Mesenchymal stem cell (in vitro differentiated cells and primary cell): ENCODE measurements at regions not wholly inside any gene's neighbourhood (a gene's known extent, or its start where the extent isn't known, plus 50 kb on each side); places are given as distances from the start of the nearest gene placed in this dataset.

Source experiments
- DNase-seq: peaks from one replicate; pipeline ENCODE4 v3.0.0-alpha.2; 2013
- H2AFZ ChIP-seq: one replicate; pipeline ENCODE4 v1.6.1; 2013; ENCODE audit warnings: low read depth, mild to moderate bottlenecking, control low read depth, inconsistent platforms, low read length, moderate library complexity
- H2AK5ac ChIP-seq: 2 replicates; pipeline ENCODE4 v1.6.1; 2013; ENCODE audit warnings: low read length, moderate library complexity, mild to moderate bottlenecking, inconsistent platforms; ENCODE audit not compliant: severe bottlenecking
- H2BK120ac ChIP-seq: one replicate; pipeline ENCODE4 v1.6.1; 2013; ENCODE audit warnings: low read depth, mild to moderate bottlenecking, inconsistent platforms, low read length, moderate library complexity
- H2BK12ac ChIP-seq, 2 experiments: one replicate each; pipeline ENCODE4 v1.6.1; 2013; ENCODE audit warnings: inconsistent platforms in 2 of 2, low read length in 2 of 2, mild to moderate bottlenecking in 2 of 2, moderate library complexity in 2 of 2, control low read depth in 1 of 2
- H2BK15ac ChIP-seq: one replicate; pipeline ENCODE4 v1.6.1; 2013; ENCODE audit warnings: mild to moderate bottlenecking, low read depth, inconsistent platforms; ENCODE audit not compliant: poor library complexity, severe bottlenecking
- H2BK5ac ChIP-seq: 2 replicates; pipeline ENCODE4 v1.6.1; 2013; ENCODE audit warnings: low read depth, mild to moderate bottlenecking, low read length, control low read depth, inconsistent platforms; ENCODE audit not compliant: poor library complexity, severe bottlenecking
- H3K14ac ChIP-seq, 2 experiments: one replicate each; pipeline ENCODE4 v1.6.1; 2013; ENCODE audit warnings: inconsistent platforms in 2 of 2, low read length in 2 of 2, control low read depth in 1 of 2, mild to moderate bottlenecking in 1 of 2, moderate library complexity in 1 of 2
- H3K18ac ChIP-seq, 2 experiments: one replicate each; pipeline ENCODE4 v1.6.1; 2013; ENCODE audit warnings: inconsistent platforms in 2 of 2, low read length in 2 of 2, control low read depth in 1 of 2, low read depth in 1 of 2, mild to moderate bottlenecking in 1 of 2
- H3K23ac ChIP-seq, 2 experiments: one replicate each; pipeline ENCODE4 v1.6.1; 2013; ENCODE audit warnings: inconsistent platforms in 2 of 2, low read length in 2 of 2, mild to moderate bottlenecking in 2 of 2, moderate library complexity in 2 of 2, control low read depth in 1 of 2
- H3K27ac ChIP-seq: 2 replicates; pipeline ENCODE4 v1.5.1; 2013; ENCODE audit warnings: mild to moderate bottlenecking, moderate library complexity, low read length, control low read depth, inconsistent platforms; ENCODE audit not compliant: poor library complexity, severe bottlenecking
- H3K27me3 ChIP-seq, 2 experiments: 2 replicates each; pipeline versions ENCODE4 v1.6.1 to v1.7.0; 2013; ENCODE audit warnings: low read length in 2 of 2, mild to moderate bottlenecking in 2 of 2, moderate library complexity in 2 of 2, control low read depth in 1 of 2, inconsistent platforms in 1 of 2; ENCODE audit not compliant: control insufficient read depth in 1 of 2, insufficient read depth in 1 of 2
- H3K36me3 ChIP-seq, 2 experiments: 2 replicates each; pipeline versions ENCODE4 v1.6.1 to v1.7.0; 2013; ENCODE audit warnings: low read length in 2 of 2, control low read depth in 1 of 2, inconsistent platforms in 1 of 2, low read depth in 1 of 2, mild to moderate bottlenecking in 1 of 2; ENCODE audit not compliant: insufficient read depth in 2 of 2, control insufficient read depth in 1 of 2
- H3K4ac ChIP-seq, 2 experiments: one replicate each; pipeline ENCODE4 v1.6.1; 2013; ENCODE audit warnings: inconsistent platforms in 2 of 2, low read length in 2 of 2, mild to moderate bottlenecking in 2 of 2, moderate library complexity in 2 of 2, control low read depth in 1 of 2, low read depth in 1 of 2
- H3K4me1 ChIP-seq: 2 replicates; pipeline ENCODE4 v1.6.1; 2013; ENCODE audit warnings: low read depth, low read length, control low read depth; ENCODE audit not compliant: control insufficient read depth, insufficient read depth
- H3K4me2 ChIP-seq: 2 replicates; pipeline ENCODE4 v1.6.1; 2013; ENCODE audit warnings: low read length, mild to moderate bottlenecking, inconsistent platforms; ENCODE audit not compliant: poor library complexity, severe bottlenecking
- H3K4me3 ChIP-seq, 2 experiments: 2 replicates each; pipeline versions ENCODE4 v1.5.1 to v1.7.0; 2013; ENCODE audit warnings: low read length in 2 of 2, mild to moderate bottlenecking in 2 of 2, control low read depth in 1 of 2, low read depth in 1 of 2; ENCODE audit not compliant: insufficient read depth in 1 of 2
- H3K79me1 ChIP-seq: replicated peaks from 2 replicates; pipeline ENCODE4 v1.6.1; 2013; ENCODE audit warnings: mild to moderate bottlenecking, control low read depth, low read length, inconsistent platforms; ENCODE audit not compliant: poor library complexity, severe bottlenecking
- H3K9ac ChIP-seq: 2 replicates; pipeline ENCODE4 v1.7.0; 2013; ENCODE audit warnings: mild to moderate bottlenecking, low read length, moderate library complexity
- H3K9me3 ChIP-seq: 2 replicates; pipeline ENCODE4 v1.7.0; 2013; ENCODE audit warnings: mild to moderate bottlenecking, low read length; ENCODE audit not compliant: control insufficient read depth
- H4K8ac ChIP-seq: one replicate; pipeline ENCODE4 v1.6.1; 2013; ENCODE audit warnings: inconsistent platforms, mild to moderate bottlenecking, low read length, moderate library complexity
- H4K91ac ChIP-seq: one replicate; pipeline ENCODE4 v1.6.1; 2013; ENCODE audit warnings: mild to moderate bottlenecking, low read length, inconsistent platforms
- WGBS: methylation state at CpG from one replicate; pipeline ENCODE4 v1.1.7; 2013; ENCODE audit warnings: mixed read lengths; 5-methylcytosine and 5-hydroxymethylcytosine counted together

GRCh38 chr5:174409971-174410370, 314.4 kb upstream of the MSX2 start:
- Histone ChIP-seq H2BK5ac (no peak overlapping the region), H4K8ac (no peak overlapping the region), H4K91ac (no peak overlapping the region), H3K4me2 (no peak overlapping the region), H3K36me3 (no peaks in the 10 kb centered on the region), H3K14ac (no peak overlapping the region), H3K27ac (no peak overlapping the region), H2AK5ac (no peak overlapping the region), H3K4ac (no peak overlapping the region), H2BK15ac (no peak overlapping the region), H2AFZ (no peak overlapping the region), H3K4me3 (no peak overlapping the region), H3K23ac (no peak overlapping the region), H3K4me1 (no peaks in the 10 kb centered on the region), H3K18ac (no peak overlapping the region), H3K9ac (no peak overlapping the region), H2BK120ac (no peak overlapping the region), H3K27me3 (peaks cover 0 to under 1% of the 10 kb centered on the region in 2 experiments), H3K79me1 (no peaks in the 10 kb centered on the region), H2BK12ac (no peak overlapping the region), H3K9me3 (no peaks in the 10 kb centered on the region)
- no CpG with 5 or more reads among the region's 1 CpG for WGBS
- no peak for DNase-seq

GRCh38 chr5:174410716-174411478, 313.5 kb upstream of the MSX2 start:
- H3K4me3 ChIP-seq = no peak overlapping the region
- no peaks in the 10 kb centered on the region for H3K79me1 ChIP-seq
- H2BK5ac ChIP-seq = no peak overlapping the region
- H3K4ac ChIP-seq = no peak overlapping the region
- no peak overlapping the region for H2BK12ac ChIP-seq
- no peaks in the 10 kb centered on the region for H3K9me3 ChIP-seq
- no peaks in the 10 kb centered on the region for H3K27me3 ChIP-seq
- H4K8ac ChIP-seq = no peak overlapping the region
- WGBS = 90% methylated on average over 9 of the region's 12 CpGs
- no peak overlapping the region for H2BK15ac ChIP-seq
- H3K36me3 ChIP-seq = no peaks in the 10 kb centered on the region
- no peak overlapping the region for H4K91ac ChIP-seq
- no peaks in the 10 kb centered on the region for H3K4me1 ChIP-seq
- no peak overlapping the region for H2AFZ ChIP-seq
- no peak overlapping the region for H2BK120ac ChIP-seq
- H3K27ac ChIP-seq = no peak overlapping the region
- H3K14ac ChIP-seq = no peak overlapping the region
- no peak for DNase-seq
- H3K4me2 ChIP-seq = no peak overlapping the region
- H3K9ac ChIP-seq = no peak overlapping the region
- H3K23ac ChIP-seq = no peak overlapping the region
- no peak overlapping the region for H2AK5ac ChIP-seq
- no peak overlapping the region for H3K18ac ChIP-seq

- Histone ChIP-seq H2AFZ (no peak overlapping the region), H3K4me1 (no peaks in the 10 kb centered on the region), H3K79me1 (no peaks in the 10 kb centered on the region), H4K91ac (no peak overlapping the region), H3K4me2 (no peak overlapping the region), H3K36me3 (no peaks in the 10 kb centered on the region), H3K9ac (no peak overlapping the region), H3K27ac (no peak overlapping the region), H3K4ac (no peak overlapping the region), H2BK120ac (no peak overlapping the region), H3K27me3 (no peaks in the 10 kb centered on the region), H4K8ac (no peak overlapping the region), H2BK15ac (no peak overlapping the region), H2BK5ac (no peak overlapping the region), H3K14ac (no peak overlapping the region), H2AK5ac (no peak overlapping the region), H3K4me3 (no peak overlapping the region), H2BK12ac (no peak overlapping the region), H3K18ac (no peak overlapping the region), H3K9me3 (no peaks in the 10 kb centered on the region), H3K23ac (no peak overlapping the region)
- no peak for DNase-seq
- 82% methylated on average over 4 of the region's 4 CpGs for WGBS
These were observed 312.9 kb upstream of the MSX2 start for GRCh38 chr5:174411479-174411819.

DNA sequence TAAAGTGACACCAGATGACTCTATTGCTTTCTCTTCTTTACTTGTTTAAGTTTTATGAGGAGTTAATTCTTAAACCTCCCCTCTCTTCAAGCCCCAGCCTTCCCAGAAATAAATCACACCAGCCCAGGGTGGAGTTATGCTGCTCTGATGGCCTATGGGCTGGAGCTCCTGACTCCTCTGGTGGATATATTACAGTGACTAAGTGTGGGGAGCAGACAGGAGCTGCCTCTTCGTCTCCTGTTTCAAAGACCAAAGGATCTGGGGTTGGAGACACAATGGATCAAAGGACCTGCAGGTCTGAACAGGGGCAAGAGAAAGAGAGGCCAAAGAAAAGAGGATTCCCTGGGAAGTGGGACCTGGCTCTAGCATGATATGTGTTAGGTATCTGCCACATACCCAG, 312.0 kb upstream of the MSX2 start:
- no peak overlapping the region for H2AFZ ChIP-seq
- no peak overlapping the region for H3K18ac ChIP-seq
- H2AK5ac ChIP-seq = no peak overlapping the region
- no peaks in the 10 kb centered on the region for H3K79me1 ChIP-seq
- H3K4me1 ChIP-seq = no peaks in the 10 kb centered on the region
- no peak overlapping the region for H3K4me2 ChIP-seq
- no peak overlapping the region for H3K4me3 ChIP-seq
- DNase-seq = no peak
- no peak overlapping the region for H2BK12ac ChIP-seq
- H3K9me3 ChIP-seq = no peaks in the 10 kb centered on the region
- no peak overlapping the region for H3K23ac ChIP-seq
- H3K27ac ChIP-seq = no peak overlapping the region
- H3K27me3 ChIP-seq = no peaks in the 10 kb centered on the region
- no peaks in the 10 kb centered on the region for H3K36me3 ChIP-seq
- no peak overlapping the region for H4K91ac ChIP-seq
- H2BK5ac ChIP-seq = no peak overlapping the region
- H3K4ac ChIP-seq = no peak overlapping the region
- 50% methylated on average over 1 of the region's 1 CpG for WGBS
- H3K9ac ChIP-seq = no peak overlapping the region
- no peak overlapping the region for H2BK15ac ChIP-seq
- H2BK120ac ChIP-seq = no peak overlapping the region
- no peak overlapping the region for H4K8ac ChIP-seq
- no peak overlapping the region for H3K14ac ChIP-seq
